Astrocyte (in vitro differentiated cells and primary cell): ENCODE measurements at regions not wholly inside any gene's neighbourhood (a gene's known extent, or its start where the extent isn't known, plus 50 kb on each side); places are given as distances from the start of the nearest gene placed in this dataset.

Experiments
- EZH2 ChIP-seq: IDR thresholded peaks from 2 replicates; pipeline ENCODE4 v1.6.1; 2012; ENCODE audit warnings: mild to moderate bottlenecking, low read length, inconsistent platforms; ENCODE audit not compliant: insufficient read depth
- TF ChIP-seq, protein P1 (sequence below): IDR thresholded peaks from 2 replicates; pipeline ENCODE4 v1.5.1; 2011; ENCODE audit warnings: low read depth, mild to moderate bottlenecking, inconsistent platforms, low read length, moderate library complexity; ENCODE audit not compliant: insufficient read depth

- TF ChIP-seq EZH2 = no peak
- TF ChIP-seq, protein P1, sequence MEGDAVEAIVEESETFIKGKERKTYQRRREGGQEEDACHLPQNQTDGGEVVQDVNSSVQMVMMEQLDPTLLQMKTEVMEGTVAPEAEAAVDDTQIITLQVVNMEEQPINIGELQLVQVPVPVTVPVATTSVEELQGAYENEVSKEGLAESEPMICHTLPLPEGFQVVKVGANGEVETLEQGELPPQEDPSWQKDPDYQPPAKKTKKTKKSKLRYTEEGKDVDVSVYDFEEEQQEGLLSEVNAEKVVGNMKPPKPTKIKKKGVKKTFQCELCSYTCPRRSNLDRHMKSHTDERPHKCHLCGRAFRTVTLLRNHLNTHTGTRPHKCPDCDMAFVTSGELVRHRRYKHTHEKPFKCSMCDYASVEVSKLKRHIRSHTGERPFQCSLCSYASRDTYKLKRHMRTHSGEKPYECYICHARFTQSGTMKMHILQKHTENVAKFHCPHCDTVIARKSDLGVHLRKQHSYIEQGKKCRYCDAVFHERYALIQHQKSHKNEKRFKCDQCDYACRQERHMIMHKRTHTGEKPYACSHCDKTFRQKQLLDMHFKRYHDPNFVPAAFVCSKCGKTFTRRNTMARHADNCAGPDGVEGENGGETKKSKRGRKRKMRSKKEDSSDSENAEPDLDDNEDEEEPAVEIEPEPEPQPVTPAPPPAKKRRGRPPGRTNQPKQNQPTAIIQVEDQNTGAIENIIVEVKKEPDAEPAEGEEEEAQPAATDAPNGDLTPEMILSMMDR = no peak
Measured at GRCh38 chr9:11045589-11045988, 432.8 kb upstream of the PTPRD start.
